ENCODE measurements at regions not wholly inside any gene's neighbourhood (a gene's known extent, or its start where the extent isn't known, plus 50 kb on each side); places are given as distances from the start of the nearest gene placed in this dataset.
"Not testable (repeated sequence)": the region's sequence is repeated elsewhere in the genome, so short reads cannot be mapped to it uniquely, and the experiment has no call there.

DNA sequence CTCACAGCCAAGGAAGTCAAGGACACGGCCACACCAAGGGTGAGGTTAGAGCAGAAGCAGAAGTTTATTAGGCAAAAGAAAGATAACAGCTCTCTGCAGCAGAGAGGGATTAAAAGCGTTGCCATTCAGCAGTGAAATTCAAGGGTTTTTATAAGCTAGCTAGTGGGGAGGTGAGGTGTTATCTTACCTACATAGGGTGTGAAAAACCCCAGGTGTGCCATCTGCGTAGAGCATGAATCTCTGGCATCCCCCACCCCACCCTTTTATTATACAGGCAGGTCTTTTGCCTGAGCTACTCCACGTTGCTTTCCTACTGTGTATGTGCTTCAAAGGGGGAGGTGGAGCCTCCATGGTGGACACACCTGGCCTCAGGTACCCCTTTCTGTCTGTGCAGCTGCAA is 135.4 kb downstream of the ARHGAP11B start:
- DNase-seq: not testable (repeated sequence)

GRCh38 chr15:30769390-30770124 is 134.2 kb upstream of the FAN1 start:
- DNase-seq: not testable (repeated sequence)

DNA sequence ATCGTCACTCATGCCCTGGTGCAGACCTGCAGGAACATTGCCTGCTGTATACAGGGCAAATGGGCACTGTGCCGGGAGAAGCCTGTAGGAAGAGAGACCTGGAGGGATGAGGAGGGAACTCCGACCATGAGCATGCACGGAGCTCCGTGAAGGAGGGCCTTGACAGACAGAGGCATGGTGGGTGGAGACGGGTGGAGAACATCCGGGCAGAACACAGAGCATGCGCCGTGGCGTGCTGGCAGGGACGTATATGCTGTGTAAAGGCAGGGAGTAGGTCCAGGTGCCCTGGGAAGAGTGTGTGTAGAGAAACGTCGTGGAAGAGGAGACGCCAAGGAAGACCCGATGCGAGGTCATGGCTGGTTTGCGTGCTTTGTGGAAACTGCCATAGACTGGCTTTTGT is 133.0 kb upstream of the FAN1 start:
- no peak for DNase-seq

DNA sequence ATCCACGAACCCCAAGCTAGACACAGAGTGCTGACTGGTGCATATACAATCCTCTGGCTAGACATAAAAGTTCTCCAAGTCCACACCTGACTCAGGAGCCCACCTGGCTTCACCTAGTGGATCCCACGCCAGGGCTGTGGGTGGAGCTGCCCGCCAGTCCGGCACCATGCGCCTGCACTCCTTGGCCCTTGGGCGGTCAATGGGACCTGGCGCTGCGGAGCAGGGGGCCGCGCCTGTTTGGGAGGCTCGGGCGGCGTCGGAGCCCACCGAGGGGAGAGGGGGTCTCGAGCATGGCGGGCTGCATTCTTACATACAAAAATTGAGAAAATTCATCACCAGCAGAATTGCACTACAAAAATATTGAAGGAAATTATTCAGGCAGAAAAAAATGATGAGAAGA is 120.7 kb upstream of the FAN1 start:
- no peak for DNase-seq

- no peak for DNase-seq
Observed at GRCh38 chr15:30788595-30788994, 115.1 kb upstream of the FAN1 start.

DNA sequence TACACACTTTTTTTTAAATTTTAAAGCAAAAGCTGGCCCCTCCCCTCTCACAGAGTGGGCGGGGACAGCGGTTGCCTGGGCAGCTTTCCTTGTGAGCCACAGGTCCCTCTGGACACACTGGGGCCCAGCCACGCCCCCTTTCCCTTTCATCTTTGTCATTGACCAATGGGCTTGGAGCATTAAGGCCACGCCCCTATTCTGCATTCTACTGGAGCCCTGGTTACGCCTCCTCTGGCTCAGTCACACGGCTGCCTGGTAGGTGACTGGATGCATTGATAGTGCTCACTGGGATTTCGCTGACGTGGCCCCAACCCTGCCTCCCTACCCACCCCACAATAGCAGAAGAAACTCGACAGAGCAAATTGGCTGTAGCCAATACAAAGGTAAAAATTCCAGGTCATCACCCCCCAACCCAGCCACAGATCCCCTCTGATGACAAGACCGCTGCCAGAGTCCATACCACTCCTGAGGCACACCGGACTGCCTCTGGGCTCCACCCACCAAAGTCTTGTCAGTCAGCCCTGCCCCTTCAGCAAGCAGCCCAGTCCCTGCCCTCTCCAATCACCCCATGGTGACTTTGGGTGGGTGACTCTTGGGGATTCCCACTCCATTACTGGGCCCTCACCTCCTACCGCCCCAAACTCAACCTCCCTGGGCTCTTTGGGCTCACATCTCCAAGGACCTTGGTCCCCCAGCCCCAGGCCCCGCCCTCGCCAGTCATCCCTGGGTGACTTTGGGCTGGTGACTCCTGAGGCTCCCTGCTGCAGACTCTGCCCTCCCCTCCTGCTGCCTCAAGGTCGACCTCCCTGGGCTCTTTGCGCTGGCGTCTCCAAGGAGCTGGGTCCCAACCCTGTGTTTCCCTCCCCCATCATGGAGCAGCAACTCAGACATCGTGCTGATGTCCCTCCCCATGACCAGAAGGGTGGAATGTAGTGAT is 112.2 kb upstream of the FAN1 start:
- DNase-seq: peak; percentile 50

DNA sequence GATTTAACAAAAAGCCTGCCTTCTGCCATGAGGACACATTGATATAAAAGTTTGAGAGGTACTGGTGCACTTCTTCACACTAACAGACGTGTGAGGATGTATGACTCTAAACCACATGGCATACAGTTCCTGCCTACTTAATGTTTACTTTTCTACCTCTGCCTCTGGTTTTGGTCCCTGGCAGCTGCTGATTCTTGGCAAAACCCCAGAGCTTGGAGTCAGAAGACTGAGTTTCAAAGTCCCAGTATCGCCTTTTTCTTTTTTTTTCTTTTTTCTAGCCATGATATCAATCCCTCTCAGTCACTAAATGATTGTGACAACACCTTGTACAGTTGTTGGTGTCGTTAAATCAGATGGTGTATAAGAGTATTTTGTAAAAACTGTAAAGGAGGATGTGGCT is 110.9 kb upstream of the FAN1 start:
- not testable (repeated sequence) for DNase-seq

- DNase-seq: no peak
Observed at GRCh38 chr15:30794388-30794787, 109.3 kb upstream of the FAN1 start.

- DNase-seq: peak; percentile 28
Observed at GRCh38 chr15:30799565-30799964, 104.2 kb upstream of the FAN1 start.

DNA sequence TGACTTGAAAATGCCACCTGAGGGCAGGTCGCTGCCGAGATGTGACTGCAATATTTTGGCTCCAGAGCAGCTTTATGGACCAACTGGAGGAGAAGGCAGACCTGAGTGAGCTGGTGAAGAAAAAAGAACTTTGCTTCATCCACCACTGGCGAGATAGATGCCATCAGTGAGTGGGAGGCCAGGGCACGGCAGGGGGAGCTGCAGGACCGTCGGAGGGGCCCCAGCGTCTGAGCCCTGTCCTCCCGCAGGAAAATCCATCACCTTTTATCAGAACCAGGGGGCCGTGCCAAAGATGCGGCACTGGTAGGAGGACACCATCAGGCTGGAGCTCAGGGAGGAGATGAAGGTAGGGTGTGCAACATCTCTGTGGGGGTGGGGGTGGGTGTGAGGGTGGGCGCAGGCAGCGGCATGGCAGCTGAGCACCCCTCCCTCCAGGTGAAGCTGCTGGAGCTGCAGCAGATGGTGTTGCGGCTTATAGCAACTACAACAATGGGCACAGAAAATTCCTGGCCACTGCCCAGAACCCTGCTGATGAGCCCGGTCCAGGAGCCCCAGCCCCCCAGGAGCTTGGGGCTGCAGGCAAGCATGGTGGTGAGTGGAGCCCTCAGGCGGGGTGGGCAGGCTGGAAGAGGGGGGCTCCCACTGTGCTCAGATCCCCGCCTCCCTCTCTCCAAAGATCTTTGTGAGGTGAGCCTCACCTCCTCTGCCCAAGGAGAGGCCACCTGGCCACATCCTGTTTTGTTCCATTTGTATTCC is 102.4 kb upstream of the FAN1 start:
- DNase-seq: not testable (repeated sequence)

GRCh38 chr15:30802001-30802400 is 101.7 kb upstream of the FAN1 start:
- DNase-seq: not testable (repeated sequence)

DNA sequence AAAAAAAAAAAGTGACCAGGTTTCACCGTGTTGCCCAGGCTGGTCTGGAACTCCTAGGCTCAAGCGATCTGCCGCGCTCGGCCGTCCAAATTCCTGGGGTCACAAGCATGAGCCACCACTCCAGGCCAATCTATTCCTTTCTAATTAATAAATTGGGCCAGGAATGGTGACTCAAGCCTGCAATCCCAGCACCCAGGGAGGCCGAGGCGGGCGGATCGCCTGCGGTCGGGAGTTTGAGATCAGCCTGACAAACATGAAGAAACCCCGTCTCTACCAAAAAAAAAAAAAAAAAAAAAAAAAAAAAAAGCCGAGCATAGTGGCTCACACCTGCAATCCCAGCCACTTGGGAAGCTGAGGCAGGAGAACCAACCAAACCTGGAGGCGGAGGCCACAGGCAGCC is 100.0 kb upstream of the FAN1 start:
- not testable (repeated sequence) for DNase-seq

DNA sequence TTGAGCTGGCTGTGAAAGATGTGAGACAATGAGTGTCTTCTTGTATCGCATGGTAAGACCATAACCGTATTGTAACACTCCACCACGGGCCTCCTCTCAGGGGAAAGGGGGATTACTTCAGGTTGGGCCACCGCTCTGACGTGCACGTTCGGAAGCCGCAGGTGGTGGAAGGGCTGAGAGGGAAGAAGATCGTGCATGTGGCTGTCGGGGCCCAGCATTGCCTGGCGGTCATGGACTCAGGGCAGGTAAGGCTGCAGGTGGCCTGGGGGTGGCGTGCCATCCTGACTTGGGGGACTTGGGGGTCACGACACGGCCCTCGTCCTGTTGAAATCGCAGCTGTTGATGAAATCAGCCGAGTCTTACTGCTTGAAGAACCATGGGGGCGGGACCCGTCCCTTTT is 87.3 kb upstream of the FAN1 start:
- no peak for DNase-seq

DNA sequence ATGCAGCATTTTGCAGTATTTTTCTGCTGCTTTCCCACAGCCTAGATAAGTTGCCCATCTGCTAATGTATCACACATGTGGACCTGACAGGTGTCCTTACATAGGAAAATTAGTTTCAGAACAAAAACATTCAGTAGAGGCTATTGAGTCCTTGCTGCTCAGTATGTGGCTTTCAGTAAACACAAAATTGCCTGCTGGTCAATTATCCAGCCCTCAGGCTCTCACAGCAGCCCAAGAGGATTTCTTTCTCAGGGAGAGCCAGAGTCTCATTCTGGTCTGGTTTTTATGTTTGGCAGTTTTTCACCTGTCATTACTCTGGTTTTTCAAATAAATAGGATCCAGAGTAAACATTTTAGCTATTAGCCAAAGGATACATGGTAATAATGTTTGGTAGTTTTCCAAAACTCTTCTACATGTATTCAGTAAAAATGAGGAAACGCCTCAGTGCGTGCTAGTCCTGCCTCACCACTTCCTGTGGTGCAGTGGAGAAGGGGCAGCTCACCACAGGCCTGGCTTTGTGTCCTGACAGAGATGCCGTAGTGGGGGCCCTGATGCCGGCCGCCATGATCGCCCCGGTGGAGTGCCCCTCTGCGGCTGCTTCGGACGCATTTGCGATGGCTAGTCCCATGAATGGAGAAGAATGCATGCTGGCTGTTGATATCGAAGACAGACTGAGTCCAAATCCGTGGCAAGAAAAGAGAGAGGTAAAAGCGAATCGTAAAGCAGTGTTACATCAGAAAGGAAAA is 80.5 kb upstream of the FAN1 start:
- peak; percentile 82 for DNase-seq

DNA sequence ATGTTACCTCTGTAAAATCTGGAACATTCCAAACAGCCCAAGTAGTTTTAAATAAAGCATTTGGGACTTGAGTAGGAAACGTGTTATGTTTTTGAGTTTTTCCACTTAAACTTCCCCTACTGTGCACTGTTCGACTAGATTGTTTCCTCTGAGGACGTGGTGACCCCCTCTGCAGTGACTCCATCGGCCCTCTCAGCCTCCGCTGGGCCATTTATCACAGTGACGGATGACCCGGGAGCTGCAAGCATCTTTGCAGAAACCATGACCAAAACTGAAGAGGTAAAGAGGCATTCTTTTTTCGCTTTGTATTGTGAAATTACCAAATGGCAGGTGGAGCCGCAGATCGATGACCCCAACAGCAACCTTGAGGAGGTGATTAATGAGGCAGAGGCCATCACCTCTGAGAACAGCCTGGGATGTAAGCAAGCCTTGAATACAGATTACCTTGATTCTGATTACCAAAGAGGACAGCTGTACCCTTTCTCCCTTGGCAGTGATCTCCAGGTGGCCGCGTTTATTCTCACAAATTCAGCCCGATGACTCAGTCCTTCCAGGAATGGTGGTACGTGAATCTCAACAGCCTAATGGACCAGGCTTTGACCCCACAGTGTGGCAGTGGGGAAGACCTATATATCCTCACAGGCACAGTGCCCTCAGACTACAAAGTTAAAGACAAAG is 79.1 kb upstream of the FAN1 start:
- DNase-seq: no peak

- no peak for DNase-seq
Observed at GRCh38 chr15:30827625-30828303, 76.0 kb upstream of the FAN1 start.

DNA sequence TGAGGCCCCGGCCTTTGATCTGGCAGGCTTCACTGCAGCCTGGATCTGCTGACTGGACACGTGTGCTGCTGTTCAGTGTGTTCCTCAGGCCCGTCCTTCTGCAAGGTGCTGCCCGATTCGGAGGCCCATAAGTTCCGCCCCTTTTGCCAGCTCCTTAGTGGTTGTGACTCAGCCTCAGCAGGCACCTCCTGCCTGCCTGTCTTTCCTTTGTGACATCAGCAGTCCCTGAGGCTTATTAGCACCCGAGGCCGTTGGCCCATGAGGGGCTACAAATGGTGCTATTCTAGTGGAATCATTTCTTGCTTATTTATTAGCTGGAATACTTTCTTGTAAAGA is 75.4 kb upstream of the FAN1 start:
- DNase-seq: not testable (repeated sequence)

DNA sequence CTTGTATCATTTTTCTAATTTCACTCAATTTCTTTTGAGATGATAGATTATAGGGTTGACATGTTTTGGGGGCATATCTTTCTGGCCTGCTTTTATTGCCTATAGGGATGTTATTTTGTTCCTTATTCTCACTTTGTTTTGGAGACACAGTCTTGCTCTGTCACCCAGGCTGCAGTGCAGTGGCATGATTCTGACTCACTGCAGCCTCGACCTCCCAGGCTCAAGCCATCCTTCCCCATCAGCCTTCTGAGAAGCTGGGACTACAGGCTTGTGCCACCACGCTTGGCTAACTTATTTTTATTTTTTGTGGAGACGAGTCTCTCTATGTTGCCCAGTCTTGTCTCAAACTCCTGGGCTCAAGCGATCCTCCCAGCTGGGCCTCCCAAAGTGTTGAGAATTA is 72.8 kb upstream of the FAN1 start:
- no peak for DNase-seq

GRCh38 chr15:30833379-30833778 is 70.3 kb upstream of the FAN1 start:
- not testable (repeated sequence) for DNase-seq

DNA sequence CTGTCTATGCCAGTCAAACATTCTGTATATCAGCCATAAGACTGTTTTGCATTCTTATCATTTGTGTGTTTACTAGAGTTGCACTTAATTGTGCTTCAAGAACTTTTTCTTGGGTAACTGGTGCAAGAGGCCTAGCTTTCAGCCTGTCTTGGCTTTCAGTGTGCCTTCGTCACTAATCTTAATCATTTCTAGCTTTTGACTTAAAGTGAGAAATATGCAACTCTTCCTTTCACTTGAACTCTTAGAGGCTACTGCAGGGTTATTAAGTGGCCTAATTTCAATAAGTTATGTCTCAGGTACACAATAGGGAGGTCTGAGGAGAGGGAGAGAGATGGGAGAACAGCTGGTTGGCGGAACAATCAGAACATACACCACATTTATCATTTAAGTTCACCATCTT is 62.1 kb upstream of the FAN1 start:
- DNase-seq: not testable (repeated sequence)

GRCh38 chr15:30842798-30843472 is 60.8 kb upstream of the FAN1 start:
- DNase-seq: peak; percentile 18

Data from hematopoietic multipotent progenitor cell treated with erythropoietin and hydrocortisone succinate and interleukin-3 and kit ligand, for 6 days (in vitro differentiated cells).